Putamen (tissue), 1 donor: ENCODE measurements at regions not wholly inside any gene's neighbourhood (a gene's known extent, or its start where the extent isn't known, plus 50 kb on each side); places are given as distances from the start of the nearest gene placed in this dataset.
A peak's percentile ranks its signal among the peaks of the same experiment; 100 is the strongest.

Source experiments
- DNase-seq: peaks from one replicate; pipeline ENCODE4 v3.0.0-alpha.2; 2016; ENCODE audit warnings: low spot score

GRCh38 chr2:238963161-238963970 lies 115.5 kb downstream of the TWIST2 start:
- no peak for DNase-seq

DNA sequence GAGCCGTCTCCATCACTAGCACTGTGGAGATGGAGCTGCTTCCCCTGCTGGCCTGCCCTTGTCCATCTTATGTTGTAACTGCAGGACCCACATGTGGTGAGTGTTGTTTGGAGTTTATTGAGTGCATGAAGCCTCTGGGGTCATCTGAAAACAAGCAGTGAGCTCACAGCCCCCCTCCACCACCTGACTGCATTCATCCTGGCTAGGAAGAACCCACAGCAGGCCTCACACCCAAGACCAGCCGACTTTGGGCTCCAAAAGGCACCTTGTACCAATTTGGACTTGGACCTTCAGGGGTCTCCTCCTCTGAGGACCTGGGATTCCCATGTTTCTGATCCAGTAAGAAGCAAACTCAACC lies 116.1 kb downstream of the TWIST2 start:
- DNase-seq, result no peak

DNA sequence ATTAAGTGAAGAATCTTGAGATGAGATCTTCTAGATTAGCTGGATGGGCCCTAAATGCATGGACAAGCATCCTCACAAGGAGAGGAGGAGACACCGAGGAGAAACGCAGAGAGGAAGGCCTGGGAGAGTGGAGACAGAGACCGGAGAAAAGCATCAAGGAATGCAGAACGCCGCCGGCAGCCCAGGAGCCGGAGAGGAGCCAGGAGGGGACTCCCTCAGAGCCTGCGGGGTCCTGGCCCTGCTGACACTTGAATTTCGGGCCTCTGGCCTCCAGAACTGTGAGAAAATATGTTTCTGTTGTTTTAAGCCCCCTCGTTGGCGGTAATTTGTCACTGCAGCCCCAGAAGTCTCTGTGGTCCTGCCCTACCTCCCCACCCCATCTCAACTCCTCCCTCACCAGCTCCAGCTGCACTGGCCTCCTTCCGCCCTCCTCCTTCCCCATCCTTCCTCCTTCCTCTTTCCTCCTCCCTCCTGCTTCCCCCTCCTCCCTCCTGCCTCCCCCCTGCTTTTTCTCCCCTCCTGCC lies 116.7 kb downstream of the TWIST2 start:
- DNase-seq, result no peak

DNA sequence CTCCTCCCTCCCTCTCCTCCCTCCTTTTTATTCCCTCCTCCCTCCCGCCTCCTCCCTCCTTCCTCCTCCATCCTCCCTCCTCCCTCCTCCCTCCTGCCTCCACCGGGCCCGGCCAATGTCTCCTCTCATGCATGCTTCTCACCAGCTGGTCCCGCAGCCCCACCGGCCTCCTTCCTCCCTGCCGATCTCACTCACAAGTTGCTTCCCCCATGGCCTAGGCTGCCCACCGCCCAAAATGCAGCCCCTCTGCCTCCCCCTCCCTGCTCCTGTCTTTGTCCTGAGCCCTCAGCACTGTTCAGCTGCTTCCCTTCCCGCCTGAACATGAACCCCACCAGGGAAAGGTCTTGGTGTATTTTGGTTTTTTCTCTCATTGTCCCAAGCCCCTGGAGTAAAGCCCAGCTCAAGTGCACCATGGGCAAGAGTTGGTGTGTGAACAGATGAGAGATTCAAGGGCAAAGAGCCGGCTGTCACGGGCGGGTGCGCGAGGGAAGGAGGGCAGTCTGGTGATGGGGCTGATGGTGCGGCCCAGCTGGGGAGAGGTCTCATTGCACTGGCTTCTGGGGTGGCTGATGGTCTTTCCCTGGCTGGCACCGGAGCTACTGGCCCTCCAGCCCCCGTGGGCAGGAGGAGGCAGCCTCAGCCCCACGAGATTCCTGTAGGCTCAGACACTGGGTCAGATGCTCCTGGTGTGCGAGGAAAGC lies 117.6 kb downstream of the TWIST2 start:
- no peak for DNase-seq

- no peak for DNase-seq
These were observed 118.4 kb downstream of the TWIST2 start for GRCh38 chr2:238966072-238966937.

DNA sequence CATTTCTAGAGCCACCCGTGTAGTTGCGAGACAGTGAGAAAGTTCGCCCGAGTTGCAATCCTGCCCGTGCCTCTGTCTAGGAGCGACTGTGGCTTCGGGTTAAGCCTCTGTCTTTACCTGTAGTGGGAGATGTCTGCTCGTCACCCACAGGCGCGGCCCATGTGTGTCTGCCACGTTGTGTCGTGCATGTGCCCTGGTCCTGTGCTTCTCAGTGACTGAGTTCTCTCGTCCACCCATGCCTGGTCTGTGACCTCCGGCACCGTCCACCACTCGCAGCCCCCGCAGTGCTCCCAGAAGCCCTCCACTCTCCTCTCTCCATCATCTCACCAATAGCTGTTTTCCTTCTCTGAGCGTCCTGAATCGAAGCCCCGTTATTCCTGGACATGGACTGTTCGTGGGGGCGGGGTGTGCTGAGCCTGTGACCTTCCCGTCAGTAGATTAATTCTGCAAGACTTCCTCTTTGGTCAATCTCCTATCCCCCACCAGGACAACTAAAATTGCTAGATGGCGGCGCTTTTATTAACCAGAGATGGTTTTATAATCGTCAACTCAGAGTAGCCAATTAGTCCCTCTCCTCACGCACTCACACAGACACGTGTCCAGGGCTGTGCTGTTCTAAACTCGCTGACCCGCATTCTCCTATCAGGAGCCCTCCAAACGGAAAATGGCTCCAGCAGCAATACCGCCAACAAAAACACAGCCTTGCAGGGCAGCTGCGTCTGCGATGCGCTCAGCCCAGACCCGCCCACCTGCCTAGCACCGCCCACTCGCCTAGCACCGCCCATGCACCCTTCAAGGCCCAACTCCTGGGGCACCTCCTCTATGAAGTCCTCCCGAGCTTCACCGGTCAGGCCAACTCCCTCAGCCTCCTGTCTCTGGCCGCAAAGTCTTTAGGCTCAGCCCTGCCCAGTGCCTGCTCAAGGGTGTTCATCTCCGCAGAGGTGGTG lies 119.4 kb downstream of the TWIST2 start:
- DNase-seq, result no peak

DNA sequence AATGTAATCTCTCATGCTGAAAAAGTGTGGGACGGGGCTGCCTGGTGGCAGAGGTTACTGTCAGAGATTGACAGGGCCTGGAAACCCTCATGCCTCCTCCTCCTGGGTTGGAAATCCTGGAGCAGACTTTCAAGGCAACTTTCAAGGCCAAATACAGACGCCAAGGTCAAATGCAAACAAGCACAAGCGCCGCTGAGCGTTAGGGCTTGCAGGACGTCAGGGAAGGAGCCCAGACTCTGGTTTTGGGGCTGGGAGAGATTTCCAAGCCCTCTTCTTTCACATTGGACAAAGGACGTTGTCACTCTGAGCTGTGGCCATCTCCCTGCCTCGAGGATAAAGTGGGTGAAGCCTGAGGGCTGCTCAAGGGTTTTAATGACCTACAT lies 120.1 kb downstream of the TWIST2 start:
- no peak for DNase-seq

GRCh38 chr2:238968616-238969384 lies 120.9 kb downstream of the TWIST2 start:
- DNase-seq, result no peak

GRCh38 chr2:238969857-238970256 lies 122.0 kb downstream of the TWIST2 start:
- no peak for DNase-seq

DNA sequence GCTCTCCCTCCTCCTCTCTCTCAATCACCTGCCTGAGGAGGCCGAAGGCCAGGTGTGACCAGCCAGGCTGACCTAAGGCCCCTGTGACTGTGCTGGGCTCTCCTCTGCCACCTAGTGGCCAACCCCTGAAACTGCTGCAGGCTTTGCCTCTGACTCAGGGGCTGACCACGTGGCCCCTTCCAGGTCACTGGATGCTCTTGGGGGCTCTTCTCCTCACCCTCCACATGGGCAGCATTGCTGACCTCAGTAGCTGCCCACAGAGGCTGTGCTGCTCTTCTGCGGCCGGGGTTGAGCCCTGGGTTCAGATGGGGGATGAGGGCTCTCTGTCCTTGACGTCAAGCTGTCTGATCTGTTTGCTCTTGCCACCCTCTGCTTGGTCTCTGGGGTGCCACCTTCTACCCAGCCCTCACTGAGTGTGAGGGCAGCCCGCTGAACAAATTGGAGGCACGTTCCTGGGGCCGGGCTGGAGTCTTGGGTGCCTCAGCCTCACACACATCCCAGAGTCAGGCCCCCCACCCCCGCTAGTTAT lies 122.7 kb downstream of the TWIST2 start:
- DNase-seq, result no peak

- no peak for DNase-seq
These were observed 123.6 kb downstream of the TWIST2 start for GRCh38 chr2:238971318-238972145.

GRCh38 chr2:238972146-238972445 lies 124.2 kb downstream of the TWIST2 start:
- DNase-seq, result no peak

GRCh38 chr2:238973038-238973739 lies 125.3 kb downstream of the TWIST2 start:
- no peak for DNase-seq

DNA sequence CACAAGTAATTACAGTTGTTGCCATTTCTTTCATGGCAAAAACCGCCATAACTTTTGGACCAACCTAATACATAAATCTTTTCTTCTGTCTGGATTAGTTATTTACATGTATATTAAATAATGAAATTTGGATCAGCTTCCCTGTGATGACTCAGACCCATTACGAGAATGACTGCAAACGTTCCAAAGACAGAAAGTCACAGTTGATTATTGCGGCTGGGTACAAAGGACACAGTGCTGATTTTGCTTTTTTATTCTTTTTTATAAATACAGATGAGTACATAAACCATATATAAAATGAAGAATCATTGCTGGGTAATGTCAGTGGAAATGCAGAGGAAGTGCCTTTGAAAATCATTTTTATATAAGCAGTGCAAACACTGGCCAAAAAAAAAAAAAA lies 126.2 kb downstream of the TWIST2 start:
- no peak for DNase-seq

DNA sequence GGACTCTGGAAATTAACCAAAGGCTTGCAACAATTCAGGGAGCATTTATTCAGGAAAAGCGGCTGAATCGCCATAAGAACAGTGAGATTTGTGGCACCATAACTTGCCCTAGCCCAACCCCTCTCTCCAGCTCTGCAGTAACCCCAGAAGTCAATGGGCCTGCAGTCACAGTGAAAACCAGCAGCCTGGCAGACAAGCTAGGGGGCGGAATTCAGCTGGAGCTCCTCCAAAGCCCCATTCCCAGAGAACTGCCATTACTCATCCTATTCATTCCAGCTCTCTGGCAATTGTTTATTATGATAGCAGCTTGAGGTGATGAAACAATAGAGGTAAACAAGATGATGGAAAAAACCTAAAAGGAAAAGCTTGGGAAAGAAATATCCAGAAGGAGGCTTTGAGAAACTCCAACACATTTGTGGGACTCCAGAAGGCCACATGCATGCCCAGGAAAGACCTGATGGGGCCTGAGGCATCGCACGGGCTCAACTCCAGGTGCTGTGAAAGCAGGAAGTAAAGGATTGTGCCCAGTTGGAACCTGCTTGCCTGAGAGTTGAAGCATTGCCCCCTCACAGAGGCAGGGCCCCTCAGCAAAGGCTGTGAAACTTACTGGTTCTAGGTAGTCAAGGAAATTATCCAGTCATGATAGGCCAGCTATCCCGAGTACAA lies 126.7 kb downstream of the TWIST2 start:
- DNase-seq, result peak; percentile 77

DNA sequence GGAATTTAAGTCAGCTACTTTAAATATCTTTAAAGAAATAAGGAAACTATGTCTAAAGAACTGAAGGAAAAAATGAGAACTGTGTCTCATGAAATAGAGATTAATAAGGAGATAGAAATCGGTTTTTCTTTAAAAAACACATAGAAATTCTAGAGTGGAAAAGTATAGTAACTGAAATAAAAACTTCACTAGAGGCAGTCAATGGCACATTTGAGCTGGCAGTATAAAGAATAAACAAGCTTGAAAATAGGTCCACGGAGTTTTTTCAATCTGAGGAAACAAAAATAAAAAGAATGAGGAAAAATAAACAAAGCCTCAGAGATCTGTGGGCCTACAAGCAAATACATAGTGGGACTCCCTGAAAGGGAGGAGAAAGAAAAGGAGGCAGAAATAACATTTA lies 127.5 kb downstream of the TWIST2 start:
- DNase-seq, result no peak

DNA sequence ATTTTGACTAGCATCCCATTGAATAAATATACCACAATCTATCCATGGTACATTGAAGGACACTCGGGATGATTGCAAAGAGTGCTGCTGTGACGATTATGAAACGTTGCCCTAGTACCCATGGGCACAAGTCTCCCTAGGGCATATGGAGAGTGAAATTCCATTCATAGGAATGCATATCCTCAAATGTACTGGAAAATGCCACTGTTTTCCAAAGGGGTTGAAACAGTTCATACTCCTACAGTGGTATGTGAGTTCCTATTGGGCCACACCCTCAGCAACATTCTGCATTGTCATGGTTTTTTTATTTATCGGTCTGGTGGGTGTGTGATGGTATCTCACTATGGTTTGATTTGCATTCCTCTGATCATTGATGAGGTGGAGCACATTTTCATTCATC lies 130.6 kb downstream of the TWIST2 start:
- no peak for DNase-seq

- DNase-seq, result no peak
These were observed 131.8 kb downstream of the TWIST2 start for GRCh38 chr2:238979636-238980035.
